ENCODE measurements at regions not wholly inside any gene's neighbourhood (a gene's known extent, or its start where the extent isn't known, plus 50 kb on each side); places are given as distances from the start of the nearest gene placed in this dataset.
"Not testable (repeated sequence)": the region's sequence is repeated elsewhere in the genome, so short reads cannot be mapped to it uniquely, and the experiment has no call there.

- DNase-seq; H3K4me3 ChIP-seq (ENCODE audit: low read length in 3 of 3); H3K27me3 ChIP-seq (ENCODE audit: control insufficient read depth, insufficient read depth, low read length); intact Hi-C loops (cut with DNase I); H3K27ac ChIP-seq (ENCODE audit: low read depth in 2 of 2, low read length in 2 of 2); H3K9me3 ChIP-seq (ENCODE audit: control insufficient read depth in 2 of 3, insufficient read depth in 1 of 3, low read length in 3 of 3); H3K9ac ChIP-seq (ENCODE audit: low read length in 3 of 3); FAIRE-seq; H3K36me3 ChIP-seq (ENCODE audit: control insufficient read depth in 2 of 3, insufficient read depth in 3 of 3, low read length in 3 of 3); H3K4me1 ChIP-seq (ENCODE audit: control insufficient read depth in 2 of 3, insufficient read depth in 2 of 3, low read depth in 1 of 3, low read length in 3 of 3): not testable (repeated sequence)
Measured at GRCh38 chr1:83405789-83406188, 593.1 kb downstream of the TTLL7 start.

- H3K27me3 ChIP-seq (ENCODE audit: control insufficient read depth, insufficient read depth, low read length); H3K4me1 ChIP-seq (ENCODE audit: control insufficient read depth in 2 of 3, insufficient read depth in 2 of 3, low read depth in 1 of 3, low read length in 3 of 3); H3K4me3 ChIP-seq (ENCODE audit: low read length in 3 of 3); H3K36me3 ChIP-seq (ENCODE audit: control insufficient read depth in 2 of 3, insufficient read depth in 3 of 3, low read length in 3 of 3); H3K9me3 ChIP-seq (ENCODE audit: control insufficient read depth in 2 of 3, insufficient read depth in 1 of 3, low read length in 3 of 3); intact Hi-C loops (cut with DNase I); H3K9ac ChIP-seq (ENCODE audit: low read length in 3 of 3); H3K27ac ChIP-seq (ENCODE audit: low read depth in 2 of 2, low read length in 2 of 2); FAIRE-seq; DNase-seq: not testable (repeated sequence)
Measured at GRCh38 chr1:83403500-83403899, 595.4 kb downstream of the TTLL7 start.

GRCh38 chr1:83401146-83401545 lies 597.8 kb downstream of the TTLL7 start:
- H3K4me3 ChIP-seq (ENCODE audit: low read length in 3 of 3); H3K27ac ChIP-seq (ENCODE audit: low read depth in 2 of 2, low read length in 2 of 2); FAIRE-seq; H3K9me3 ChIP-seq (ENCODE audit: control insufficient read depth in 2 of 3, insufficient read depth in 1 of 3, low read length in 3 of 3); H3K4me1 ChIP-seq (ENCODE audit: control insufficient read depth in 2 of 3, insufficient read depth in 2 of 3, low read depth in 1 of 3, low read length in 3 of 3); H3K9ac ChIP-seq (ENCODE audit: low read length in 3 of 3); H3K36me3 ChIP-seq (ENCODE audit: control insufficient read depth in 2 of 3, insufficient read depth in 3 of 3, low read length in 3 of 3); DNase-seq; intact Hi-C loops (cut with DNase I); H3K27me3 ChIP-seq (ENCODE audit: control insufficient read depth, insufficient read depth, low read length): not testable (repeated sequence)

GRCh38 chr1:83400173-83400572 lies 598.8 kb downstream of the TTLL7 start:
- H3K9me3 ChIP-seq (ENCODE audit: control insufficient read depth in 2 of 3, insufficient read depth in 1 of 3, low read length in 3 of 3); DNase-seq; H3K9ac ChIP-seq (ENCODE audit: low read length in 3 of 3); FAIRE-seq; intact Hi-C loops (cut with DNase I); H3K4me1 ChIP-seq (ENCODE audit: control insufficient read depth in 2 of 3, insufficient read depth in 2 of 3, low read depth in 1 of 3, low read length in 3 of 3); H3K27ac ChIP-seq (ENCODE audit: low read depth in 2 of 2, low read length in 2 of 2); H3K36me3 ChIP-seq (ENCODE audit: control insufficient read depth in 2 of 3, insufficient read depth in 3 of 3, low read length in 3 of 3); H3K27me3 ChIP-seq (ENCODE audit: control insufficient read depth, insufficient read depth, low read length); H3K4me3 ChIP-seq (ENCODE audit: low read length in 3 of 3): not testable (repeated sequence)

- H3K4me1 ChIP-seq (ENCODE audit: control insufficient read depth in 2 of 3, insufficient read depth in 2 of 3, low read depth in 1 of 3, low read length in 3 of 3); H3K9me3 ChIP-seq (ENCODE audit: control insufficient read depth in 2 of 3, insufficient read depth in 1 of 3, low read length in 3 of 3); H3K36me3 ChIP-seq (ENCODE audit: control insufficient read depth in 2 of 3, insufficient read depth in 3 of 3, low read length in 3 of 3); H3K27ac ChIP-seq (ENCODE audit: low read depth in 2 of 2, low read length in 2 of 2); intact Hi-C loops (cut with DNase I); H3K4me3 ChIP-seq (ENCODE audit: low read length in 3 of 3); DNase-seq; FAIRE-seq; H3K27me3 ChIP-seq (ENCODE audit: control insufficient read depth, insufficient read depth, low read length); H3K9ac ChIP-seq (ENCODE audit: low read length in 3 of 3): not testable (repeated sequence)
Measured at GRCh38 chr1:83398125-83398524, 600.8 kb downstream of the TTLL7 start.

GRCh38 chr1:83395130-83395529 lies 603.8 kb downstream of the TTLL7 start:
- DNase-seq; H3K4me3 ChIP-seq (ENCODE audit: low read length in 3 of 3); H3K9me3 ChIP-seq (ENCODE audit: control insufficient read depth in 2 of 3, insufficient read depth in 1 of 3, low read length in 3 of 3); H3K27me3 ChIP-seq (ENCODE audit: control insufficient read depth, insufficient read depth, low read length); H3K36me3 ChIP-seq (ENCODE audit: control insufficient read depth in 2 of 3, insufficient read depth in 3 of 3, low read length in 3 of 3); H3K4me1 ChIP-seq (ENCODE audit: control insufficient read depth in 2 of 3, insufficient read depth in 2 of 3, low read depth in 1 of 3, low read length in 3 of 3); FAIRE-seq; intact Hi-C loops (cut with DNase I); H3K27ac ChIP-seq (ENCODE audit: low read depth in 2 of 2, low read length in 2 of 2); H3K9ac ChIP-seq (ENCODE audit: low read length in 3 of 3): not testable (repeated sequence)

GRCh38 chr1:83386946-83387345 lies 612.0 kb downstream of the TTLL7 start:
- H3K27me3 ChIP-seq (ENCODE audit: control insufficient read depth, insufficient read depth, low read length); H3K9ac ChIP-seq (ENCODE audit: low read length in 3 of 3); H3K4me3 ChIP-seq (ENCODE audit: low read length in 3 of 3); H3K27ac ChIP-seq (ENCODE audit: low read depth in 2 of 2, low read length in 2 of 2); H3K9me3 ChIP-seq (ENCODE audit: control insufficient read depth in 2 of 3, insufficient read depth in 1 of 3, low read length in 3 of 3); H3K36me3 ChIP-seq (ENCODE audit: control insufficient read depth in 2 of 3, insufficient read depth in 3 of 3, low read length in 3 of 3); intact Hi-C loops (cut with DNase I); FAIRE-seq; DNase-seq; H3K4me1 ChIP-seq (ENCODE audit: control insufficient read depth in 2 of 3, insufficient read depth in 2 of 3, low read depth in 1 of 3, low read length in 3 of 3): not testable (repeated sequence)

GRCh38 chr1:83383107-83383506 lies 615.8 kb downstream of the TTLL7 start:
- FAIRE-seq; H3K4me3 ChIP-seq (ENCODE audit: low read length in 3 of 3); H3K9ac ChIP-seq (ENCODE audit: low read length in 3 of 3); H3K9me3 ChIP-seq (ENCODE audit: control insufficient read depth in 2 of 3, insufficient read depth in 1 of 3, low read length in 3 of 3); H3K27ac ChIP-seq (ENCODE audit: low read depth in 2 of 2, low read length in 2 of 2); intact Hi-C loops (cut with DNase I); H3K4me1 ChIP-seq (ENCODE audit: control insufficient read depth in 2 of 3, insufficient read depth in 2 of 3, low read depth in 1 of 3, low read length in 3 of 3); DNase-seq; H3K27me3 ChIP-seq (ENCODE audit: control insufficient read depth, insufficient read depth, low read length); H3K36me3 ChIP-seq (ENCODE audit: control insufficient read depth in 2 of 3, insufficient read depth in 3 of 3, low read length in 3 of 3): not testable (repeated sequence)

GRCh38 chr1:83373018-83373417 lies 625.9 kb downstream of the TTLL7 start:
- DNase-seq; H3K9me3 ChIP-seq (ENCODE audit: control insufficient read depth in 2 of 3, insufficient read depth in 1 of 3, low read length in 3 of 3); FAIRE-seq; H3K9ac ChIP-seq (ENCODE audit: low read length in 3 of 3); H3K4me1 ChIP-seq (ENCODE audit: control insufficient read depth in 2 of 3, insufficient read depth in 2 of 3, low read depth in 1 of 3, low read length in 3 of 3); intact Hi-C loops (cut with DNase I); H3K36me3 ChIP-seq (ENCODE audit: control insufficient read depth in 2 of 3, insufficient read depth in 3 of 3, low read length in 3 of 3); H3K27ac ChIP-seq (ENCODE audit: low read depth in 2 of 2, low read length in 2 of 2); H3K4me3 ChIP-seq (ENCODE audit: low read length in 3 of 3); H3K27me3 ChIP-seq (ENCODE audit: control insufficient read depth, insufficient read depth, low read length): not testable (repeated sequence)
